Stimulated activated CD4-positive, alpha-beta T cell treated with anti-CD3 and anti-CD28 coated beads, TNF-alpha, amount 100 ng/mL, for 24 hours (primary cell): ENCODE measurements at regions not wholly inside any gene's neighbourhood (a gene's known extent, or its start where the extent isn't known, plus 50 kb on each side); places are given as distances from the start of the nearest gene placed in this dataset.
"Not testable (repeated sequence)": the region's sequence is repeated elsewhere in the genome, so short reads cannot be mapped to it uniquely, and the experiment has no call there.

Experiments used
- DNase-seq, 3 experiments: peaks; one replicate each; pipeline ENCODE4 v3.0.0-alpha.2; 2020; ENCODE audit warnings: low read depth in 3 of 3

- DNase-seq, result no peak
Measured at GRCh38 chr17:37828651-37829124, 83.8 kb upstream of the HNF1B start.

GRCh38 chr17:37827905-37828650, 83.2 kb upstream of the HNF1B start:
- DNase-seq, result no peak

- DNase-seq, result no peak
Measured at GRCh38 chr17:37826497-37827430, 81.9 kb upstream of the HNF1B start.

GRCh38 chr17:37825851-37826250, 81.0 kb upstream of the HNF1B start:
- no peak for DNase-seq

GRCh38 chr17:37824534-37825485, 80.0 kb upstream of the HNF1B start:
- DNase-seq, result no peak

GRCh38 chr17:37823996-37824395, 79.1 kb upstream of the HNF1B start:
- DNase-seq, result no peak

- no peak for DNase-seq
Measured at GRCh38 chr17:37820995-37821713, 76.3 kb upstream of the HNF1B start.

- DNase-seq, result no peak
Measured at GRCh38 chr17:37820313-37820994, 75.6 kb upstream of the HNF1B start.

- DNase-seq, result no peak
Measured at GRCh38 chr17:37818689-37819088, 73.8 kb upstream of the HNF1B start.

- DNase-seq, result no peak
Measured at GRCh38 chr17:37816950-37817349, 72.1 kb upstream of the HNF1B start.

- no peak for DNase-seq
Measured at GRCh38 chr17:37815536-37815935, 70.7 kb upstream of the HNF1B start.

GRCh38 chr17:37813751-37814150, 68.9 kb upstream of the HNF1B start:
- DNase-seq, result no peak

- not testable (repeated sequence) for DNase-seq
Measured at GRCh38 chr17:37808846-37809245, 64.0 kb upstream of the HNF1B start.

- DNase-seq, result no peak
Measured at GRCh38 chr17:37802712-37803416, 58.0 kb upstream of the HNF1B start.

- no peak for DNase-seq
Measured at GRCh38 chr17:37802061-37802595, 57.3 kb upstream of the HNF1B start.

- DNase-seq, result no peak
Measured at GRCh38 chr17:37801171-37801570, 56.3 kb upstream of the HNF1B start.

GRCh38 chr17:37797206-37797605, 52.3 kb upstream of the HNF1B start:
- DNase-seq, result no peak

GRCh38 chr17:37796076-37796475, 51.2 kb upstream of the HNF1B start:
- no peak for DNase-seq
